GM18508 (cell line): ENCODE measurements at regions not wholly inside any gene's neighbourhood (a gene's known extent, or its start where the extent isn't known, plus 50 kb on each side); places are given as distances from the start of the nearest gene placed in this dataset.

Experiments
- ATAC-seq: cut with Tn5 transposase; IDR thresholded peaks from one replicate; pipeline ENCODE4 v1.9.1; 2021; ENCODE audit warnings: moderate number of reproducible peaks; ENCODE audit not compliant: insufficient read depth, unreplicated experiment

DNA sequence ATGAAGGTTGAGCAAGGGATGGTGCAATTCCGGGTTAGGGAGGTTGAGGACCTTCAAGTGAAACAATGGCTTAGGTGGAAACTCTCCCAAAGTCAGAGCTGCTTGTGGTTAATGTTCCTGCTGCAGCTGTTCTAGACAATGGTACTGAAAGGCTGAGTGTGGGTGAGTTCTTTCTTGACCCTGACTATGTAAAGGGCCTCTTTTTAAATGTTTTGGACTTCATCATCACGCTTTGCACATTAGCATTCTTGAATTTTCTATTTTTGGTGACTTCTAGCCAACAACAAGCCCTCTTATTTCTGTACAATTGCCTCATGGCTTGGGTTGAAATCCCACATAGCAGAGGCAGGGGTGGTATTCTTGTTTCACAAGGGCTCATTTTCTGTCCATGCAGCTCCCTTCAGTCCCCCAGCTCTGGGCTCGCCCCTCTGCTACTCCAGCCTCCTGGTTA is 136.3 kb upstream of the ANKRD55 start:
- ATAC-seq, result no peak

DNA sequence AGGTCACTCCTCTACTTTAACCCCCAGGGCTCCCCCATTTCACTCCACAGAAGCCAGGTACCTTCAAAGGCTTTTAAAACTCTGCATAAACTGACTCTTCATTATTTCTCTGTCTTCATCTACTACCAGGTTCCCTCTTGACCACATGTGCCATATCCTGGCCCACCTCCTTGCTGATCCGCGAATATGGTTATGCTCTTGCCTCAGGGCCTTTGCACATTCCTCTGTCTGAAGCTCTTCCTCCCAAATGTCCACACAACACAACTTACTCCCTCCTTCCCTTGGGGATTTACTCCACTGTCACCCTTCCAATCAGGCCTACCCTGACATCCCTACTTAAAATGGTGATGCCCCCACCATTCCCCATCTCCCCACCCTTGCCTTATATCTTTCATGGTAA is 134.6 kb upstream of the ANKRD55 start:
- no peak for ATAC-seq

DNA sequence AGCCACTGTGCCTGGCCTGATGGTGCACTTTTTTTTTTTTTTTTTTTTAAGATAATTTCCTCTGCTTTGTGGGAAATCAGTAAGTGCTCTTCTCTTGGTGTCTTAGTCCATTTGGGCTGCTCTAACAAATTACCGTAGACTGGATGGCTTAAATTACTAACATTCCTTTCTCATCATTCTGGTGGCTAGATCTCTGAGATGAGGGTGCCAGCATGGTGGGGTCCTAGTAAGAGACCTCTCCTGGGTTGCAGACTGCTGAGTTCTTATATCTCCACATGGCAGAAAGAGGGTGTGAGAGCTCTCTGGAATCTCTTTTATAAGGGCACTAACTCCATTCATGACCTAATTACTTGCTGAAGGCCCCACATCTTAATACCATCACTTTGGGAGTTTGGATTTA is 133.9 kb upstream of the ANKRD55 start:
- ATAC-seq, result no peak

DNA sequence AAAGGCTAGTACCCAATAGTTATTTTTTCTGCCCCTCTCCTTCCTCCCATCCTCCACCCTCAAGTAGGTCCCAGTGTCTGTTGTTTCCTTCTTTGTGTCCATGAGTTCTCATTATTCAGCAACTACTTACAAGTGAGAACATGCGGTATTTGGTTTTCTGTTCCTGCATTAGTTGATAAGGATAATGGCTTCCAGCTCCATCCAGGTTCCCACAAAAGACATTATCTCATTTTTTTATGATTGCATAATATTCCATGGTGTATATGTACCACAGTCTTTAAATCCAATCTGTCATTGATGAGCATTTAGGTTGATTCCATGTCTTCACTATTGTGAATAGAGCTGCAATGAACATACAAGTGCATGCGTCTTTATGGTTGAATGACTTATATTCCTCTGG is 128.3 kb upstream of the ANKRD55 start:
- no peak for ATAC-seq

DNA sequence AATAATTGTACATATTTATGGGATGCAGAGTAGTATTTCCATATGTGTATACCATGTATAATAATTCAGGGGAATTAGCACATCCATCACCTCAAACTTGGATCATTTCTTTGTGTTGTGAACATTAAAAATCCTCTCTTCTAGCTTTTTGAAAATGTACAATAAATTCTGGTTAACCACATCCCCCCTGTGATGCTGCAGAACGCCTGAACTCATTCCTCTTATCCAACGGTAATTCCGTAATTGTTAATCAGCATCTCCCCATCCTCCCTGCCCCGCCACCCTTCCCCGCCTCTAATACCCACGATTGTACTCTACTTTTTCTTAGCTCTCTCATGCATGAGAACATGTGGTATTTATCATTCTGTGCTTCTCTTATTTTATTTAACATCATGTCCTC is 127.7 kb upstream of the ANKRD55 start:
- no peak for ATAC-seq

DNA sequence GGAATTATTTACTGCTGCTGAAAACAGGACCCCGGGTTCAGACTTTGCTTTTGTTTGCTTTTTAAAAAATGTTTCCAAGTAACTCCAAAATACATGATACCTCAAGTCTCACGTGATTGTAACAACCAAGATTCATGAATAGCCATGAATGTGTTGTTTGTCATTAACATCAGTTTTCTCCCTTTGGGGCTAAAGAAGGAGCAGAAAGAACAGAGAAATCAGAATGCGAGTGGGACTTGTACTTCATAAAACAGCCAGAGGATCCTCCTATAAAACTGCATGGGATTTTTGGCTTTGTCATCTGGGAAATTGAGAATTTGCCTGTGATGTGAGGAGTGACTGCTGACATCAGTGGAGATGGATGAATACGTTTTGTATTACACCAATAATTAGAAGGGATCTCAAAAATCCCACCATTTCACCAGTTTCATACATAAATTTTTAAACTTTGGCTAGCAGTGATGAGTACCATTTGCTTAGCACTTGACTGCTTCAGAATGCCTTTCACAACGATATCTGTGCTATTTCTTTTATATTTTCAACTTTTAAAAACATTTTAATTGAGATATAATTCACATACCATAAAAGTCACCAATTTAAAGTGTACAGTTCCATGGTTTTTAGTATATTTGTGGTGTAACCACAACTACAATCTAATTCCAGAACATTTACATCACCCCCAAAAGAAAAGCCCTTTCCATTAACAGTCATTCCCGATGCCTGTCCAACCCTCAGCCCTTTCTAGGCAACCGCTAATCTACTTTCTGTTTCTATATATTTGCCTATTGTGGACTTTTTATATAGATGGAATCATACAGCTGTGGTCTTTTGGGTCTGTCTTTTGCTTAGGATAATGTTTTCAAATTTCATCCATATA is 126.9 kb upstream of the ANKRD55 start:
- ATAC-seq, result no peak

DNA sequence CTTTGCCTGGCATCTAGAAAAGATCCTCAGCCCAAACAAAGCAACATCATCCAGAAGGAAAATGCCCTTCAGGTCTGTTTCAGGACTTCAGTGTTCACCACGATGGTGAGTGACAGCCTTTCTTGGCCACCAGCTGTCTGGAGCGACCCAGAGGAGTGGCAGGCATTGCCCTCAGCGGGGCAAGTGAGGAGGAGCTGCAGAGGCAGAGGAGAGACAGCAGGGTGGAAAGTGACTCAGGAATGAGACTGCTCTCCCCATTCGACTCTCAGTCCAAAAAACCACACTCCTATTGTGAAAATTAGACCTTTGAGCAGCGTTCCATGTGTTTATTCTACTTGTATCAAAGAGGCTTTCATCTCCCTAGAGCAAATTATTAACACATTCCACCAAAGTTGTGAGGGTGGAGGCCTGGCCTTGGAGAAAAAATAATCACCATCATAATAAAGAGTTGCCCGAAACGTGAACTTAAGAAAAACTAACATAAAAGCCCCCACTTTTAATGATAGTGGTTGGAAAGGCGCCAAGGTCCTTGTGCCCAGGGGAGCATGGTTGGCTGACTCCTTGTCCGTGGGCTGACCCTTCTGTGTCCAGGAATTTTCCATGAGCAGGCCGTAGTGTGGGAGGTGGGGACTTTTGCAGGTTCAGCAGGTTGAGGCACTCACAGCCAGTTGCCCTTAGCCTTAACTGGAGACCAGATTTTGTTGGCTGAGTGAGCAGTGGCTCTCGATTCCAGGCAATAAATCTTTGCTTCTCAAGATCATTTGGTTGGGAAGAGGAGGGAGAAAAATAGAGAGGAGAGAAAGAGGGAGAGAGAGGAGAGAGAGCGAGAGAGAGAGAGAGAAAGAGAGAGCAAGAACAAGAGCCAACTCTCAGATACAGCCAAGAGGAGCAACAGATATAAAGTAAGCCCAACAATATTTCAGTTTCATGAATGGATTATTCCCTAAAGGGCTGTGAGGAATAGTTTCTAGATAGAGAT is 125.9 kb upstream of the ANKRD55 start:
- no peak for ATAC-seq

DNA sequence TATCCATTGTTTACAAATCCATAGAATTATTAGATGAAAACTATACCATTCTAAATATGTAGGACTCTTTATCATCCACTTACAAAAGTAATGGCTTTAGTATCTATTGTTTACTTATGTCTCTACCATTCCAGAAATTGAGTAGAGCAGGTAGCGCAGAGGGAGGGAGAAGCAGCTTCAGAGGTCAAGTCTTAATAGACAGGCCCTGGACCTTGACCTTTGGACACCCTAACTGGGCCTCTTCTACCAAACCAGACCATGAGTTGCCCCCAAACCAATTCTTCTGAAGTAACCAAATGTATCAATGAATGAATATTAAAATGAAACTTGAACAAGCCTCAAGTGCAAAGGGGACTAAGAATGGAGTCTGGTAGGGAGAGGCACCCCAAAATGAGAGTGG is 124.9 kb upstream of the ANKRD55 start:
- ATAC-seq, result no peak

DNA sequence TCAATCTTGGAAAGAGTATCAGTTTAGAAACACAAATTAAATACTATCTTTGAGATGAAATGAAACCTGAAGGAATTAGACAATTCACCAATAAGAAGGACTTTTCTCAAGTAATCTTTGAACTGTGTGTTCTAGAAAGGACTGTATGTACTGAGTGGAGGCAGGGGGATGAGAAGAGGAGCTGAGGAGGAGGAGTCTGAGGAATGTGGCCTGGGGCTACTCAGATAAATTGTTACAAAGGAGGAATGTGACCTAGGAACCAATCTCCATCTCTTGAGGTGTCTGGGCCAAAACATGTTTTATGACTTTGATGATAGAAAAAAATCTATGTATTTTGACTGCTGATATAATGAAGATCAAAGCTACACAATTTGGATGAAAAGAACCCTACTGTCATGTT is 124.3 kb upstream of the ANKRD55 start:
- ATAC-seq, result no peak

DNA sequence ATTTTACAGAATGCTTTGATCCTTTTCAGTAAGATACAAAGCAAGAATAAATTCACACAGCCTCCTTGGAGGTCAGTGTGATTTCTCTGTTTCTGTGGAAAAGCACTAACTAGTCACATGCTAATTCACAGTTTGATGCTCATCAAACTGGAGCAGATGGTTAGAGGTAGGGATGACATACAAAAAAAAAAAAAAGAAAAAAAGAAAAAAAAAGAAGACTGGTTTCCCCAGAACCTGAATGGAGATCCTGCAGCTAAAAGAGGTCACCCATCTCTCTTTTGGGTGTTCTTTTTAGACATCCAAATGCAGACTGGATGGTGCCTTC is 123.7 kb upstream of the ANKRD55 start:
- no peak for ATAC-seq

DNA sequence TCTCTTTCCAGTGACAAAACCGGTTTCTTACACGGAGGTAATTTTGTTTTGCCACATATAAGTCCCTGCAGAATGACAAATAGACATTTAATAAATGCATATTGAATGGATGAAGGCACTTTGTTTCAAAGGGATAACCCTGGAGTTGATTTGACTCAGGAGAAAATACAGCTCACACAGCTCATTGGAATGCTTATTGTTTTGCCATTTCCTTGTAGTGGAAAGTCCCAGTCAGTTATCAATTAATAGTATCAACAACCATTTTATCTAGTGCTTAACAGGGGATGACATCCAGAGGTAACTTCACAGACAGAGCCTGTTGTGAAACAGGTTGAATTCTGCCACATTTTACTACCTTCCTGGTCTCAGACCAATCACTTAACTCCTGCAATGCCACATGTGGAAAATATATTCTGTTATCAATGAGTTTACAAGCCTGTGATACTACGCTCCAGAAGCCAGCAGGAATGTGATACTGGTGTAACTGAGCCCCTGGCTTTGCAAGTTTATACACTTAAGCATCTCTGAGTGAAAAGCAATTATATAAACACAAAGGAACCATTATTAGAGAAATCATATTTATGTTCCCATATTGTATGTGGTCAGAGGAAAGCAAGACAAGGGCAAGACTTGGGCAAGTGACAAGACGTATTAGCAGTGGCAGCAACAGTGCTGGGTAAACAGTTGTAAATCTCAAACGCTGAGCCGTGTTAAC is 123.1 kb upstream of the ANKRD55 start:
- ATAC-seq, result no peak

DNA sequence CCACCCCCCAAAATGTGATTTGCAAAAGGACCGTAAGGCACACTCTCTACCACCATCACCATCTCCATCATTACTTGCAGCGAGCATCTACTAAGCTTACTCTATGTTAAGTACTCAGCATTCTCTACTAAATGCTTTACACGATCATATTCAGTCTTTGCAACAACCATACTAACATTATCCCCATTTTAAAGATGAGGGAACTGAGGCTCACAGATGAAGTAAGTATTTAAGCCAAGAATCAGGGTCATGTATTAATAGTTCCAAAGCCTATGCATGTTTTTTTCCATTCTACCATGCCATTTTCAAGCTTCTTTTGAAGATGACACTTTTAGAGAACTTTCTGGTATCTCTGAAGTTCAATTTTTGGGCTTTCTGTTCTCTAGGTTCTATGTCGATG is 121.7 kb upstream of the ANKRD55 start:
- no peak for ATAC-seq

DNA sequence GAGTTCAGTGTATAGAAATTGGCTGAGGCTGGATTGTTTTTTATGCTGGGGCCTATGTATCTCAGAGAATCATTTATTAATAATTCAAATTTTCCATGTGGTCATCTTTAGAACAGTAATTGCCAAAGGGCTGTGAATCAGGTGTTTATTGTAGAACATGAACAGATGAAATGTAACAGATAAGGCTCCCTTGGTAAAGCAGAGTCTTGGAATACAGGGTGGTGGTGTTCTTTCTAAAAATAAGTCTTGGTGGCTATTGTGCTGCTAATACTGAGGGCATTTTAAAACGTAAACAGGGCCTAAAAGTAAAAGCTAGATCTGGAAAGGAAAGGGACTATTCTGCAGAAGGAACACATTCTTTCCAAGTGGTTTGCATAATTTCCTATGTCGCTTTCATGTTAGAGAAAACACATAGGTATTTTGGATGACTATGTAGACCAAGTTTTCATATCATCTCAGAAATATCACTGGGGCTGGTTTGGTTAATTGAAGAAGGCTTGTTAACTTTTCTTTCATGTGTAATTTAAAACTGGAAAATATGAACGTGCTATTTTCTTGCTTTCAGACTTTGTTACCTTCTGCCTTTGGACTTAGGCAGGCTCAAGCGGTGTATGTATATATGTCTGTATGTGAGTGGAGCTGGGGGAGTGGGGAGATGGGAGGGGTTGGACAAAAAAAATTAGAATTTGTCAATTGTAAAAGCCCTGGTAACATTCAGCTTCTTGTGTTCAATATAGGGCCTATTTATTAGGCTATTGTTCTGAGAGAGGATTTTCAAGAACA is 119.9 kb upstream of the ANKRD55 start:
- ATAC-seq, result no peak

DNA sequence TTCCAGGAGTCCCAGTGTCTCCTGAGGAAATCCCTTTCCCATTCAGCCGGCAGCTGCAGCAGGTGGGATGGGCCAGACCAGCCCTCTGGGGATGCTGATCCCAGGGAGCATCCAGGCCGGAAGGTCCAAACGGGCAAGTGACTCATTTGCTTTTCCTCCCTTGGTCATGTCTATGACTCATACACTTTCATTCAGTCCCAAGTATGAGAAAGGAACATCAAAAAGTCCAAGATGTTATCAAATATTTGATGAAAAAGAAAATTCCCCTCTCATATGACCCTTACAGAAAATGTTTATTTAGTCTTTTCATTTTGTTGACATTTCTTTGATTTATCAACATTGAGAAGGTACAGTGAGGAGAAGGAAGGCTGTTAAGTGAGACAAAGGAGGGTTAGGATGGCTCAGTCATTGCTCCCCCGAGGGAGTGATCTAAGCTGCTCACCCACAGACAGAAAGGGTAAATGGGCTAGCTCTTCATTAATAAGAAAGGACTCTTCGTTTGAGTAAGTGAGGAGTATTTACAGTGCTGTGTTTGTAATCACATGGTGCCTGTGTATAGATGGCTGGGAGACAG is 117.6 kb upstream of the ANKRD55 start:
- no peak for ATAC-seq

DNA sequence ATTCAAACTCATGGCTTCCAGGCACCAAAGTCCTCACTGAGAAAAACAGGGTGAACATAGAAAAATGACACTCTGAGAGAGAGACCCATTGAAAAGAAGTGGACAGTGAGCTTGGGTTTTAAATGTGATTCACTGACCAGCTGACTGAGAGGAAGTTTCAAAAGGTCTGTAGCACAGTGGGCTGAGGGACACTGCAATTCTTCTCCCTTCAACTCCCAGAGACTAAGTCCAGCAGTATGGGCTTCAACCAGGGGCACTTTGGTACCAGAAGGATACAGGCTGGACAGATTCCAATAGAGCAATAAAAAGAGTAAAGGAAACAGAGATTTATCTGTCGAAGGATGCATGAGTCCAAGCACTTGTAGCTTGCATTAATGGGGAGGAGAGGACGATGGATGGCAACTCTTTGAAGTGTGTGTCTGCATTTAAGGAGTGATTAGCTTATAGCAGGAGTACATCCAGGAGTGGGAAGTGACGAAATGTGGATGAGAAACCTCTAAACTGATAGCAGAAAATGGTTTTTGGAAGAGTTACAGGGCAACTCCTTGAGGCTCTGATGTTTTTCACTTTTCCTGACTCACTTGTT is 117.0 kb upstream of the ANKRD55 start:
- ATAC-seq, result no peak

DNA sequence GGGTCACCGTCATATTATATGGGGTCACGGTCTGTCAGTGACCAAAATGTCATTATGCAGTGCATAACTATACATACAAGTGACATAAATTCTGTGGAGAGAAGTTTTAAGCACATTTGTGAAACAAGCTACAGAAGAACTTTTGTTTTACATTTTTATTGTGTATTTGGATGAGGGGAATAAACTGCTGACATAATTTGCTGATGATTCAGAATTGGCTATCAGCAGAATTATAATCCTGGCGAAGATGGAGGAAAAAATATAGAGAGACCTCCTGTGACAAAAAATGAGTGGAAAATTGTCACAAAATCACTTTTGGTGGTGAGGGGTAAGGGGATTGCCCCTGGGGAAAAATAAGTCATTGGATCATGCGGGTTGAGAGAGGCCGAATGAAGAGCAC is 116.3 kb upstream of the ANKRD55 start:
- ATAC-seq, result no peak

DNA sequence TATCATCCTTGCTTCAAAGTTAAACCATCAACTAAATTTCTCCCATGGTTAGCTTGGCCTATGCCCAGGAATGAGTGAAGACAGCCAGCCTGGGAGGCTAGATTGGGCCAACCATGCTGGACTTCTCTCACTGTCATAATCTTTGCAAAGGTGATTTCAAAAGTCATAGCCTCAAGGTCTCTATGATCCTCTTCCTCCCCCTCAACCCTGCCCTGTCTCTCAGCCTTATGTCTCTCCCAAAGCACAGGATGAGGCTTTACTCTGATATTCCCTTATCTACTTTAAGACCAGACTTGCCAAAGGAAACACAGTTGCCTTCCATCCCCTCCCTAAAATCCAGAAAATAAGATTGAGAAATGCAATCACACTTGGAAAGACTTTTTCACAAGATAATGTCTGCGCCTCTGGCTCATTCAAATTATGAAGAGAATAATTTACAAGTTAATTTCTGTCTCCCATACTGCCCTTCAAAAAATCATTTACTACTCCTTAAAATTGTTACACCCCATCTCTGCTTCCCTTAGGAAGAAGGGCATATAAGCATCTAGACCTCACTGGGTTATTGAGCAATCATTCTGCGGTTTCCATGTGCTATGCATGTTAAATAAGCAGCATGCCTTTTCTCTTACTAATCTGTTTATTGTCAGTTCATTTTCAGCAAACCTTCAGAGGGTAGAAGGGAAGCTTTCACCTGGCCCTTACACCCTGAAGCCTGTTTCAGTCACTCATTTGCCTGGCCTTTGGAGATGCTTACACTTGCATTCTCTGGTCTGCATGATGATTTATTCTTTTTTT is 113.8 kb upstream of the ANKRD55 start:
- ATAC-seq, result no peak

DNA sequence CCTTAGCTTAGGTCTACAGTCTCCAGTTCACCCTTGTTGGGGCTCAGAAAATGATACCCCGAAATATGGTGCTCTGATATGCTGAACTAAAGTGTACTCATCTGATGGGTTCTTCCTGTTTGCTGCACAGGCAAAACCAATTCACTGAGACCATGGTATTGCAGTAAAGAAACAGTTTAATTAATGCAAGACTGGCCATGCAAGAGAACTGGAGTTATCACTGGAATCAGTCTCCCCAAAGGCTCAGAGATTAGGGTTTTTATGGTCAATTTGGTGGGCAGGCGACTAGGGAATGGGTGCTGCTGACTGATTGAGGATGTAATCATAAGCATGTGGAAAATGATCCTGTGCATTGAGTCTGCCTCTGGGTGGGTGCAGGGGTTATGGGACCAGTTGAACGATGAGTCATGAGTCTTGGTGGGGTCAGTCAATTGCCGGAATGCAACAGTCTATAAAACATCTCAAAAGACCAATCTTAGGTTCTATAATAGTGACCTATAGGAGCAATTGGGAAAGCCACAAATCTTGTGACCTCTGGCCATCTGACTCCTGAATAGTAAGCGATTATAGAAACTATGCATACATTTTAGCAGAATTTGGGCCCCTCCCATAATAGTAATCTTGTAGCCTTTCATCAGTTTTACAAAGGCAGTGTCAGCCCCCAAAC is 113.0 kb upstream of the ANKRD55 start:
- no peak for ATAC-seq
